ENCODE measurements at regions not wholly inside any gene's neighbourhood (a gene's known extent, or its start where the extent isn't known, plus 50 kb on each side); places are given as distances from the start of the nearest gene placed in this dataset.

DNA sequence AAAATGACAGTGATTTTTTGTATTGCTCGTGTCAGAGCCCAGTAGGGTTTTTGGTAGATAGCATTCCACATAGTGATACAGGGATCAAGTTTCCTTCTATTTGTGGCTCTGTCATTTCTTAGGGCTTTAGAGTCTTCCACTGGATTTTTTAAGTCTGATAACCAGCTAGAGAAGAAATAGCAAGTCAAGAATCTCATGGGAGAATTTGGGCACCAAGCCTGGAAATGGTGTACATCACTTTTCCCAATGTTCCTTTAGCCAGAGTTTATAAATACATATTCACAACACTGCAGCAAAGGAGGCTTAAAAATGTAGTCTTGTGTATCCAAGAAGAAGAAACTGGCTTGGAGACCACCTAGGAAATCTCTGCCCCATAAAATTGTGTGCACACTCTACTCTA, 647.1 kb upstream of the KLF4 start:
- no peak overlapping the region for H3K4me2 ChIP-seq (ENCODE audit: control insufficient read depth, extremely low read depth, insufficient read depth, low read depth, low read length)
- TF ChIP-seq EZH2 (IDR thresholded peaks at IDR 0.05; ENCODE audit: low read length): no peak
- dilution Hi-C loops (cut with MboI; ENCODE audit: extremely low pct_ligation_motif_present, low sequenced_read_pairs): no loop called here

DNA sequence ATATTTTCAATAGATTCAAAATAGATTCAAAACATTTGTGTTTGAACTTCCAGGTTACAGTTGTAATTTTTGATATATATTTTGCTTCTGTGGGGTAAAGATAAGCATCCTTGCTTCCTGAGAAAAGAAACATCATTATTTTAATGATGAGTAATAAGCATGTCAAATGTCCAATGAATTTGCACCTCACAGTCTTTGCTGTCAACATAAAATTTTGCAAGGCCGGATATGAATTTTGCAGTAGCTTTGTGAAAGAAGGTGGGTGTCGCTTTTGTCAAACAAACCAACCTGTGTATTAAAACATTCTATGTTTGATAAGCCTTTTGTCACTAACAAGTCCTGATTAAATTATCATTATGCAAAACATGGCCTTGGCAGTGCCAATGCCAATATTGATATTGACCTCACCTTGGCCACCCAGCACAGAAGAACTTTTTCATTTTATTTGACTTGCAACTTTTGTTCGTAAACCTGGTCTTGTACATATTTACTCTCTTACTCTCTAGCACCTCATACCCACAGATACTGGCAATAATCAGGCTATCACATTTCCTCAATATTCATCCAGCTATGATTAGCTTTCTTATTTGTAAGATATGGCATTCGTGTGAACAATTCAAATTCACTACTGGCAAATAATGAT, 645.0 kb upstream of the KLF4 start:
- no peak for FAIRE-seq
- dilution Hi-C loops (cut with MboI; ENCODE audit: extremely low pct_ligation_motif_present, low sequenced_read_pairs): no loop called here
- no peak for DNase-seq (ENCODE audit: low read depth, low spot score)

More for the DNA sequence above, 647.1 kb upstream of the KLF4 start:
- Histone ChIP-seq H3K4me1 (ENCODE audit: control insufficient read depth, extremely low read depth, insufficient read depth, low read length) (no peaks in the 10 kb centered on the region), H3K79me2 (ENCODE audit: control insufficient read depth, insufficient read depth, low read length) (no peaks in the 10 kb centered on the region), H3K4me3 (ENCODE audit: control insufficient read depth in 2 of 3, extremely low read depth in 1 of 3, insufficient read depth in 2 of 3, low read depth in 1 of 3, low read length in 3 of 3) (no peak overlapping the region), H3K36me3 (ENCODE audit: control insufficient read depth in 2 of 2, extremely low read depth in 1 of 2, insufficient read depth in 2 of 2, low read length in 2 of 2) (no peaks in the 10 kb centered on the region), H3K27me3 (ENCODE audit: control insufficient read depth, extremely low read depth, insufficient read depth, low read length) (no peaks in the 10 kb centered on the region), H3K9me3 (ENCODE audit: control insufficient read depth, low read depth, low read length) (no peaks in the 10 kb centered on the region), H3K9me1 (ENCODE audit: control insufficient read depth, extremely low read depth, insufficient read depth, low read length) (no peaks in the 10 kb centered on the region), H3K27ac (ENCODE audit: control insufficient read depth, insufficient read depth, low read length) (no peak overlapping the region), H2AFZ (ENCODE audit: control insufficient read depth, low read length) (no peak overlapping the region), H3K9ac (ENCODE audit: control insufficient read depth, extremely low read depth, insufficient read depth, low read length) (no peak overlapping the region), H4K20me1 (ENCODE audit: control insufficient read depth, extremely low read depth, insufficient read depth, low read length) (no peaks in the 10 kb centered on the region)
- DNase-seq (ENCODE audit: low read depth, low spot score) (no peak), FAIRE-seq (no peak)

More for the DNA sequence above, 645.0 kb upstream of the KLF4 start:
- Histone ChIP-seq H2AFZ (ENCODE audit: control insufficient read depth, low read length) (no peak overlapping the region), H3K9me3 (ENCODE audit: control insufficient read depth, low read depth, low read length) (no peaks in the 10 kb centered on the region), H3K36me3 (ENCODE audit: control insufficient read depth in 2 of 2, extremely low read depth in 1 of 2, insufficient read depth in 2 of 2, low read length in 2 of 2) (no peaks in the 10 kb centered on the region), H3K4me1 (ENCODE audit: control insufficient read depth, extremely low read depth, insufficient read depth, low read length) (no peaks in the 10 kb centered on the region), H3K4me3 (ENCODE audit: control insufficient read depth in 2 of 3, extremely low read depth in 1 of 3, insufficient read depth in 2 of 3, low read depth in 1 of 3, low read length in 3 of 3) (no peak overlapping the region), H3K79me2 (ENCODE audit: control insufficient read depth, insufficient read depth, low read length) (no peaks in the 10 kb centered on the region), H4K20me1 (ENCODE audit: control insufficient read depth, extremely low read depth, insufficient read depth, low read length) (no peaks in the 10 kb centered on the region), H3K9ac (ENCODE audit: control insufficient read depth, extremely low read depth, insufficient read depth, low read length) (no peak overlapping the region), H3K4me2 (ENCODE audit: control insufficient read depth, extremely low read depth, insufficient read depth, low read depth, low read length) (no peak overlapping the region), H3K9me1 (ENCODE audit: control insufficient read depth, extremely low read depth, insufficient read depth, low read length) (no peaks in the 10 kb centered on the region), H3K27ac (ENCODE audit: control insufficient read depth, insufficient read depth, low read length) (no peak overlapping the region), H3K27me3 (ENCODE audit: control insufficient read depth, extremely low read depth, insufficient read depth, low read length) (no peaks in the 10 kb centered on the region)
- TF ChIP-seq, protein P1, sequence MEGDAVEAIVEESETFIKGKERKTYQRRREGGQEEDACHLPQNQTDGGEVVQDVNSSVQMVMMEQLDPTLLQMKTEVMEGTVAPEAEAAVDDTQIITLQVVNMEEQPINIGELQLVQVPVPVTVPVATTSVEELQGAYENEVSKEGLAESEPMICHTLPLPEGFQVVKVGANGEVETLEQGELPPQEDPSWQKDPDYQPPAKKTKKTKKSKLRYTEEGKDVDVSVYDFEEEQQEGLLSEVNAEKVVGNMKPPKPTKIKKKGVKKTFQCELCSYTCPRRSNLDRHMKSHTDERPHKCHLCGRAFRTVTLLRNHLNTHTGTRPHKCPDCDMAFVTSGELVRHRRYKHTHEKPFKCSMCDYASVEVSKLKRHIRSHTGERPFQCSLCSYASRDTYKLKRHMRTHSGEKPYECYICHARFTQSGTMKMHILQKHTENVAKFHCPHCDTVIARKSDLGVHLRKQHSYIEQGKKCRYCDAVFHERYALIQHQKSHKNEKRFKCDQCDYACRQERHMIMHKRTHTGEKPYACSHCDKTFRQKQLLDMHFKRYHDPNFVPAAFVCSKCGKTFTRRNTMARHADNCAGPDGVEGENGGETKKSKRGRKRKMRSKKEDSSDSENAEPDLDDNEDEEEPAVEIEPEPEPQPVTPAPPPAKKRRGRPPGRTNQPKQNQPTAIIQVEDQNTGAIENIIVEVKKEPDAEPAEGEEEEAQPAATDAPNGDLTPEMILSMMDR (optimal IDR thresholded peaks at IDR 0.05 in 1 of 3, IDR thresholded peaks at IDR 0.05 in 1 of 3, conservative IDR thresholded peaks at IDR 0.05 in 1 of 3; ENCODE audit: extremely low read depth in 1 of 3, insufficient read depth in 2 of 3, low read length in 3 of 3): no peak
- no peak for TF ChIP-seq EZH2 (IDR thresholded peaks at IDR 0.05; ENCODE audit: low read length)

Data from keratinocyte (primary cell).